GM23338 (cell line): ENCODE measurements at regions not wholly inside any gene's neighbourhood (a gene's known extent, or its start where the extent isn't known, plus 50 kb on each side); places are given as distances from the start of the nearest gene placed in this dataset.

ENCODE experiments used
- CTCF ChIP-seq, 2 experiments: fragments of 200-600 bp in 1 of 2; sonication (generic) in 1 of 2; conservative IDR thresholded peaks; 2 replicates each; pipeline versions ENCODE4 v1.5.1 to v1.6.1; 2016 to 2017; ENCODE audit warnings: antibody characterized with exemption in 2 of 2, low read depth in 2 of 2, mild to moderate bottlenecking in 2 of 2, moderate library complexity in 1 of 2
- REST ChIP-seq: IDR thresholded peaks from one replicate; pipeline ENCODE4 v1.6.1; 2018; ENCODE audit warnings: antibody characterized with exemption; ENCODE audit not compliant: unreplicated experiment

DNA sequence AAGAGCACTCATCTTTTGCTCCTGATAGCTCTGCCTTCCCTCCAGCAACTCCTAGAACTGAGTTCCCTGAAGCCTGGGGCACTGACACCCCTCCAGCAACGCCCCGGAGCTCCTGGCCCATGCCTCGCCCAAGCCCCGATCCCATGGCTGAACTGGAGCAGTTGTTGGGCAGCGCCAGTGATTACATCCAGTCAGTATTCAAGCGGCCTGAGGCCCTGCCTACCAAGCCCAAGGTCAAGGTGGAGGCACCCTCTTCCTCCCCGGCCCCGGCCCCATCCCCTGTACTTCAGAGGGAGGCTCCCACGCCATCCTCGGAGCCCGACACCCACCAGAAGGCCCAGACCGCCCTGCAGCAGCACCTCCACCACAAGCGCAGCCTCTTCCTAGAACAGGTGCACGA is 62.4 kb downstream of the TET3 start:
- TF ChIP-seq REST (no peak), CTCF (conservative IDR thresholded peaks at IDR 0.05; ENCODE audit: low read depth in 2 of 2) (no peak)
